WI38 (cell line): ENCODE measurements at regions not wholly inside any gene's neighbourhood (a gene's known extent, or its start where the extent isn't known, plus 50 kb on each side); places are given as distances from the start of the nearest gene placed in this dataset.

Experiments used
- H3K4me3 ChIP-seq: 2 replicates; pipeline ENCODE4 v1.5.1; 2011; ENCODE audit warnings: low read depth, mild to moderate bottlenecking, control low read depth, low read length
- TF ChIP-seq, protein P1 (sequence below): IDR thresholded peaks from 2 replicates; pipeline ENCODE4 v1.5.1; 2012; ENCODE audit warnings: low read depth, mild to moderate bottlenecking, control low read depth, low read length

GRCh38 chr10:91042069-91042468, 121.2 kb upstream of the ANKRD1 start:
- TF ChIP-seq, protein P1, sequence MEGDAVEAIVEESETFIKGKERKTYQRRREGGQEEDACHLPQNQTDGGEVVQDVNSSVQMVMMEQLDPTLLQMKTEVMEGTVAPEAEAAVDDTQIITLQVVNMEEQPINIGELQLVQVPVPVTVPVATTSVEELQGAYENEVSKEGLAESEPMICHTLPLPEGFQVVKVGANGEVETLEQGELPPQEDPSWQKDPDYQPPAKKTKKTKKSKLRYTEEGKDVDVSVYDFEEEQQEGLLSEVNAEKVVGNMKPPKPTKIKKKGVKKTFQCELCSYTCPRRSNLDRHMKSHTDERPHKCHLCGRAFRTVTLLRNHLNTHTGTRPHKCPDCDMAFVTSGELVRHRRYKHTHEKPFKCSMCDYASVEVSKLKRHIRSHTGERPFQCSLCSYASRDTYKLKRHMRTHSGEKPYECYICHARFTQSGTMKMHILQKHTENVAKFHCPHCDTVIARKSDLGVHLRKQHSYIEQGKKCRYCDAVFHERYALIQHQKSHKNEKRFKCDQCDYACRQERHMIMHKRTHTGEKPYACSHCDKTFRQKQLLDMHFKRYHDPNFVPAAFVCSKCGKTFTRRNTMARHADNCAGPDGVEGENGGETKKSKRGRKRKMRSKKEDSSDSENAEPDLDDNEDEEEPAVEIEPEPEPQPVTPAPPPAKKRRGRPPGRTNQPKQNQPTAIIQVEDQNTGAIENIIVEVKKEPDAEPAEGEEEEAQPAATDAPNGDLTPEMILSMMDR: no peak
- H3K4me3 ChIP-seq: no peak overlapping the region

GRCh38 chr10:91043173-91043910, 122.5 kb upstream of the ANKRD1 start:
- no peak overlapping the region for H3K4me3 ChIP-seq
- TF ChIP-seq, protein P1: peak; percentile 20; the same call in 1 of the 2 replicates

DNA sequence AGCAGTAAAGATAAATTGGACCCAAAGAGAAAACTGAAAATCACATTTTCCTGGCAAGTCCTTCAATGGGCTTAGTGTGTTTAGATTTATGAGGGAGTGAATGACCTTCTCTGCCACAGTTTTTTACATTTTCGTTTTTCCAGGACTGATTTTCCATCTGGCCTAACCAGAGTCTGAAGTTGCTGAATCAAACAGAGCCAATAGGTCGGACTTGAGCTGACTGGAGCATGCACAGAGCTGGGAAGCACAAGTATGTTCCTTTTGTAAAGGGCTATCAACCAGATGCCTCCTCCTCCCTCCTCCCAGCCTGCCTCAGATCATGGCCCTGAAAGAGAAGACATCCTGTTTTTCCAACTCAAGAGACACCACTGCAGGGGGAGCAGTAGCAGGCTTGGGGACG, 126.0 kb upstream of the ANKRD1 start:
- TF ChIP-seq, protein P1: no peak

DNA sequence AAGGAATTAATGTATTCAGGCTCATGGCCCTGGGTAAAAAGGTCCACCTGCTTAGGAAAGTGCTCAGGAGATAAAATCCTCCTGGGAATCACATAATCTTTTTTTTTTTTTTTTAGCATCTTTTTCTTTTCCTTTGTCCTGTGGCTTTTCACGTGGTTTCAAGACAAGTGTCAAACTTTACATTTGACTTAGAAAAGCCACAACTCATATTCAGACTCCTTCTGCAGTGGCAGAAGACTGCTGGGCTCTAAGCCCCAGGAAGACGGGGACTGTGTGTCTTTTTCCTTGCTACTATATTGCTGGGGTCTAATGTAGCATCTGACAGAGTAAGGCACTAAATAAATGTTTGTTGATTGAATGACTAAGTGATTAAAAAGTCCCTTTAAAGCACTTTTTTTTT, 127.5 kb upstream of the ANKRD1 start:
- no peak overlapping the region for H3K4me3 ChIP-seq
- TF ChIP-seq, protein P1: no peak

More for the DNA sequence above, 126.0 kb upstream of the ANKRD1 start:
- no peak overlapping the region for H3K4me3 ChIP-seq

DNA sequence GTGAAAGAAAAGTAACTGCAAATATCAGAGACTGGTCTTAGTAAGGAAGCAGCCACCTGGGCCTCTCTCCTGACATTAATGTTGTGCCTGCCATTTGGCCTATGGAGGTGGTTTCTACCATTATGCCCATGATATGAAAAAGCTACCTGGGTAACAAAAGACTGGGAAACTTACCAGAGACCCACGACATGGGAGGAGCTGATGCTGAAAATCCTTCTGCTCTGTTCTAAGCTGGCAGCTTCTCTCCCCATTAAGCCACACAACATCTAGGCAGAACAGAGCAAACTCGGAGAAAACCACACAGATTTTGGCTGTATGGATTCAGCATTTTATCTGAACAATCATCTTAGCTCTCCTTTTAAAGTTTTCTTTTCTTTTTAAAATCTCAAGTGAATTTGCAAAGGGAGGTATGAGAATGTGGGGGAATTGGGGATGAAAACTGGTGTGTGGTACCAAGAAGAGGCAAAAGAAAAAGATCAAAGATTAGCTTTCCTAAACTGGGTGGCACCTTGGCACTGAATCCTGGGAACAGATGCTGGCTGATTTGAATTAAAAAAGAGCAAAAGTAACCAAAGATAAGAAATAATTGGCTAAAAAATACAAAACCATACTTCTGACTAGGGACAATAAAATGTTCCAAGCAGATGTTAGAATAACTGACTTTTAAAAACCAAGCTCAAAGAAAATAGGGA, 128.6 kb upstream of the ANKRD1 start:
- TF ChIP-seq, protein P1: no peak
- no peak overlapping the region for H3K4me3 ChIP-seq

- TF ChIP-seq, protein P1: no peak
Observed at GRCh38 chr10:91049988-91050360, 129.1 kb upstream of the ANKRD1 start.

GRCh38 chr10:91050371-91051034, 129.6 kb upstream of the ANKRD1 start:
- TF ChIP-seq, protein P1: no peak
- no peak overlapping the region for H3K4me3 ChIP-seq

More at GRCh38 chr10:91049988-91050360, 129.1 kb upstream of the ANKRD1 start:
- H3K4me3 ChIP-seq: no peak overlapping the region
